HEK293 (cell line): ENCODE measurements at regions not wholly inside any gene's neighbourhood (a gene's known extent, or its start where the extent isn't known, plus 50 kb on each side); places are given as distances from the start of the nearest gene placed in this dataset.

Source experiments
- CTCF ChIA-PET: fragments of 350-600 bp; formaldehyde crosslinking; extraction: SDS; loops from one replicate; lab custom pipeline; 2021; ENCODE audit warnings: antibody characterized with exemption; lab: Yijun Ruan, JAX
- POLR2A ChIA-PET: fragments of 300-600 bp; formaldehyde crosslinking; extraction: SDS; loops from one replicate; lab custom pipeline; 2020; ENCODE audit warnings: antibody characterized with exemption, inconsistent platforms; lab: Yijun Ruan, JAX
- H3K27ac ChIP-seq: fragments of 200-500 bp; sonication (Bioruptor generic); 2 replicates; pipeline ENCODE4 v1.5.1; 2014; ENCODE audit warnings: low read depth, low read length, control low read depth, inconsistent platforms; ENCODE audit errors: extremely low read depth
- H3K36me3 ChIP-seq, 2 experiments: fragments of 200-500 bp in 1 of 2; sonication (Bioruptor generic) in 1 of 2; 1 replicate in 1 of 2; 2 replicates in 1 of 2; pipeline ENCODE4 v1.5.1; 2014 to 2017; ENCODE audit warnings: inconsistent platforms in 2 of 2, low read length in 2 of 2; ENCODE audit not compliant: control insufficient read depth in 2 of 2, insufficient read depth in 1 of 2
- H3K4me1 ChIP-seq: fragments of 200-500 bp; sonication (Bioruptor generic); 2 replicates; pipeline ENCODE4 v1.5.1; 2014; ENCODE audit warnings: mild to moderate bottlenecking, low read length, inconsistent platforms; ENCODE audit not compliant: control insufficient read depth, insufficient read depth
- H3K4me3 ChIP-seq: 2 replicates; pipeline ENCODE4 v1.5.1; 2011; ENCODE audit warnings: low read depth, mild to moderate bottlenecking, control low read depth, low read length, moderate library complexity
- H3K9me3 ChIP-seq: fragments of 200-500 bp; sonication (Bioruptor generic); 2 replicates; pipeline ENCODE4 v1.5.1; 2014; ENCODE audit warnings: low read depth, low read length, inconsistent platforms; ENCODE audit not compliant: control insufficient read depth, insufficient read depth
- CTCF ChIP-seq: fragments of 450-650 bp; formaldehyde crosslinking; IDR thresholded peaks from 2 replicates; pipeline ENCODE4 v1.5.1; 2016; ENCODE audit warnings: missing biosample characterization, missing genetic modification characterization
- GLIS1 ChIP-seq: fragments of 450-650 bp; formaldehyde crosslinking; IDR thresholded peaks from 2 replicates; pipeline ENCODE4 v1.5.1; 2016; ENCODE audit warnings: missing biosample characterization, missing genetic modification characterization
- HOXC10 ChIP-seq: sonication (generic); formaldehyde crosslinking; IDR thresholded peaks from 2 replicates; pipeline ENCODE4 v1.8.1; 2023; ENCODE audit warnings: mild to moderate bottlenecking, missing genetic modification reagents
- KLF1 ChIP-seq: fragments of 450-650 bp; formaldehyde crosslinking; IDR thresholded peaks from 2 replicates; pipeline ENCODE4 v1.5.1; 2016; ENCODE audit warnings: missing biosample characterization, missing genetic modification characterization
- MEIS1 ChIP-seq: sonication (generic); formaldehyde crosslinking; IDR thresholded peaks from 2 replicates; pipeline ENCODE4 v1.8.1; 2022; ENCODE audit warnings: missing genetic modification reagents, mild to moderate bottlenecking, borderline replicate concordance
- MZF1 ChIP-seq: fragments of 450-650 bp; formaldehyde crosslinking; IDR thresholded peaks from 2 replicates; pipeline ENCODE4 v1.5.1; 2017; ENCODE audit warnings: missing biosample characterization, missing genetic modification characterization, borderline replicate concordance
- SP2 ChIP-seq: fragments of 450-650 bp; formaldehyde crosslinking; IDR thresholded peaks from 2 replicates; pipeline ENCODE4 v1.5.1; 2016; ENCODE audit warnings: missing biosample characterization, missing genetic modification characterization
- ZBTB10 ChIP-seq: fragments of 450-650 bp; formaldehyde crosslinking; IDR thresholded peaks from 2 replicates; pipeline ENCODE4 v1.5.1; 2016; ENCODE audit warnings: missing biosample characterization, missing genetic modification characterization
- ZBTB11 ChIP-seq: fragments of 450-650 bp; formaldehyde crosslinking; conservative IDR thresholded peaks from 2 replicates; pipeline ENCODE4 v1.5.1; 2016; ENCODE audit warnings: low read depth, missing biosample characterization, missing genetic modification characterization
- ZBTB6 ChIP-seq: fragments of 450-650 bp; formaldehyde crosslinking; IDR thresholded peaks from 2 replicates; pipeline ENCODE4 v1.5.1; 2017; ENCODE audit warnings: missing biosample characterization, missing genetic modification characterization
- ZFHX2 ChIP-seq: fragments of 450-650 bp; formaldehyde crosslinking; conservative IDR thresholded peaks from 2 replicates; pipeline ENCODE4 v1.5.1; 2016; ENCODE audit warnings: missing biosample characterization, missing genetic modification characterization
- ZNF114 ChIP-seq: fragments of 450-650 bp; formaldehyde crosslinking; IDR thresholded peaks from 2 replicates; pipeline ENCODE4 v1.5.0; 2017; ENCODE audit warnings: missing biosample characterization, missing genetic modification characterization
- ZNF157 ChIP-seq: fragments of 450-650 bp; formaldehyde crosslinking; IDR thresholded peaks from 2 replicates; pipeline ENCODE4 v1.5.1; 2016; ENCODE audit warnings: missing biosample characterization, missing genetic modification characterization
- ZNF274 ChIP-seq, 2 experiments: fragments of 200-500 bp in 1 of 2; fragments of 450-650 bp in 1 of 2; sonication (Bioruptor generic) in 1 of 2; formaldehyde crosslinking in 1 of 2; IDR thresholded peaks; 2 replicates each; pipeline versions ENCODE4 v1.5.1 to v1.6.1; 2014 to 2016; ENCODE audit warnings: borderline replicate concordance in 1 of 2, inconsistent platforms in 1 of 2, low read length in 1 of 2, missing biosample characterization in 1 of 2, missing genetic modification characterization in 1 of 2
- ZNF362 ChIP-seq: fragments of 450-650 bp; formaldehyde crosslinking; IDR thresholded peaks from 2 replicates; pipeline ENCODE4 v1.5.1; 2016; ENCODE audit warnings: missing biosample characterization, missing genetic modification characterization
- ZNF529 ChIP-seq: fragments of 450-650 bp; formaldehyde crosslinking; IDR thresholded peaks from 2 replicates; pipeline ENCODE4 v1.5.1; 2017; ENCODE audit warnings: missing genetic modification characterization, missing biosample characterization; ENCODE audit not compliant: insufficient replicate concordance
- ZNF549 ChIP-seq: fragments of 450-650 bp; IDR thresholded peaks from 2 replicates; pipeline ENCODE4 v1.5.1; 2018; ENCODE audit warnings: missing biosample characterization, missing genetic modification characterization, mild to moderate bottlenecking, inconsistent platforms, moderate library complexity
- ZNF623 ChIP-seq: fragments of 450-650 bp; formaldehyde crosslinking; IDR thresholded peaks from 2 replicates; pipeline ENCODE4 v1.5.1; 2016; ENCODE audit warnings: missing biosample characterization, missing genetic modification characterization
- ZNF629 ChIP-seq: fragments of 450-650 bp; formaldehyde crosslinking; IDR thresholded peaks from 2 replicates; pipeline ENCODE4 v1.5.1; 2017; ENCODE audit warnings: missing biosample characterization, missing genetic modification characterization

- no peak overlapping the region for H3K4me3 ChIP-seq
- no peak for TF ChIP-seq ZBTB10 (tag by site-specific recombination)
- TF ChIP-seq ZNF274 (IDR thresholded peaks at IDR 0.05; ENCODE audit: low read length) = no peak
- no peak for TF ChIP-seq ZNF274 (tag by site-specific recombination; IDR thresholded peaks at IDR 0.05; ENCODE audit: borderline replicate concordance)
- no peak for TF ChIP-seq ZBTB6 (tag by site-specific recombination)
- no peak for TF ChIP-seq MZF1 (tag by site-specific recombination)
- TF ChIP-seq CTCF = no peak
- TF ChIP-seq MEIS1 (CRISPR knock-in tag) = no peak
- TF ChIP-seq HOXC10 (CRISPR knock-in tag) = no peak
- TF ChIP-seq ZNF629 (tag by site-specific recombination) = no peak
- TF ChIP-seq KLF1 = no peak
- TF ChIP-seq ZNF114 = no peak
- TF ChIP-seq, all 188 proteins: peak for 0
- Histone ChIP-seq H3K9me3 (no peaks in the 10 kb centered on the region), H3K27ac (no peak overlapping the region), H3K4me1 (no peaks in the 10 kb centered on the region), H3K36me3 (no peaks in the 10 kb centered on the region)
- POLR2A ChIA-PET = no interaction called here
- CTCF ChIA-PET = no interaction called here
Measured at GRCh38 chr14:62066304-62066703, 304.1 kb downstream of the SNAPC1 start.

- TF ChIP-seq GLIS1 (tag by site-specific recombination) = no peak
- no peaks in the 10 kb centered on the region for H3K9me3 ChIP-seq
- ChIA-PET POLR2A (no interaction called here), CTCF (interaction anchor here (0.8 kb wide), 1 partner anchor 56 kb away, joined by 3 read pairs; no protein-coding TSS in a partner anchor)
- no peak overlapping the region for H3K27ac ChIP-seq
- H3K4me3 ChIP-seq = no peak overlapping the region
- no peaks in the 10 kb centered on the region for H3K36me3 ChIP-seq
- no peaks in the 10 kb centered on the region for H3K4me1 ChIP-seq
Measured at GRCh38 chr14:62071039-62071438, 308.8 kb downstream of the SNAPC1 start.

- no peaks in the 10 kb centered on the region for H3K4me1 ChIP-seq
- H3K27ac ChIP-seq = no peak overlapping the region
- H3K9me3 ChIP-seq = no peaks in the 10 kb centered on the region
- H3K36me3 ChIP-seq = no peaks in the 10 kb centered on the region
- no peak overlapping the region for H3K4me3 ChIP-seq
- ChIA-PET POLR2A (no interaction called here), CTCF (interaction anchor here (0.6 kb wide), 1 partner anchor 70 kb away, joined by 3 read pairs; no protein-coding TSS in a partner anchor)
- TF ChIP-seq ZNF623 (tag by site-specific recombination) = no peak
- TF ChIP-seq ZNF362 (tag by site-specific recombination) = no peak
- TF ChIP-seq ZNF157 (tag by site-specific recombination) = no peak
- TF ChIP-seq ZBTB11 (tag by site-specific recombination) = no peak
- no peak for TF ChIP-seq ZFHX2 (tag by site-specific recombination)
- no peak for TF ChIP-seq ZNF549 (tag by site-specific recombination)
- TF ChIP-seq SP2 = no peak
- no peak for TF ChIP-seq MEIS1 (CRISPR knock-in tag)
- TF ChIP-seq ZNF529 (tag by site-specific recombination) = no peak
Measured at GRCh38 chr14:62076368-62076767, 314.1 kb downstream of the SNAPC1 start.
